ENCODE measurements at regions not wholly inside any gene's neighbourhood (a gene's known extent, or its start where the extent isn't known, plus 50 kb on each side); places are given as distances from the start of the nearest gene placed in this dataset.

DNA sequence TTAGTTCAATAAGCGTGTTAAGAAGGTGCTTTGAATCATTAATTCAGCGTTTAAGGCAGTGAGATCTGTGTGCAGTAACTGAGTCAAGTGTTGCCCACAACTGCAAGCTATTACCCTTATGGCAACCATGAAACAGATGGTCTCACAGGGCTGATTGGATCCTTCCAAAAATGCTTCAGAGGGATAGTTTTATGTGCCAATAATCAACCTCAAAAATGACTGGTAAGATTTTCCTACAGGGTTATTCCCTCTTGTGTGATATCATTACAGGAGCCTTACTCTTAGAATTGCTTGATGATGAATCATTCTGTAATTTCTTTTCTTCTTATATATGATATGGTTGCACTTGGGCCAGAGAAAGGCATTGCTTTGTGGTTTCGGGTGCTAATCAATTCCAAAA is 1299.2 kb upstream of the ATXN8OS start:
- no peak for DNase-seq
- H3K4me1 ChIP-seq (ENCODE audit: low read length) = no peaks in the 10 kb centered on the region
- TF ChIP-seq EZH2 (optimal IDR thresholded peaks at IDR 0.05; ENCODE audit: low read depth, low read length) = no peak
- TF ChIP-seq EZH2phosphoT487 (IDR thresholded peaks at IDR 0.05; ENCODE audit: low read length) = no peak
- TF ChIP-seq, protein P1, sequence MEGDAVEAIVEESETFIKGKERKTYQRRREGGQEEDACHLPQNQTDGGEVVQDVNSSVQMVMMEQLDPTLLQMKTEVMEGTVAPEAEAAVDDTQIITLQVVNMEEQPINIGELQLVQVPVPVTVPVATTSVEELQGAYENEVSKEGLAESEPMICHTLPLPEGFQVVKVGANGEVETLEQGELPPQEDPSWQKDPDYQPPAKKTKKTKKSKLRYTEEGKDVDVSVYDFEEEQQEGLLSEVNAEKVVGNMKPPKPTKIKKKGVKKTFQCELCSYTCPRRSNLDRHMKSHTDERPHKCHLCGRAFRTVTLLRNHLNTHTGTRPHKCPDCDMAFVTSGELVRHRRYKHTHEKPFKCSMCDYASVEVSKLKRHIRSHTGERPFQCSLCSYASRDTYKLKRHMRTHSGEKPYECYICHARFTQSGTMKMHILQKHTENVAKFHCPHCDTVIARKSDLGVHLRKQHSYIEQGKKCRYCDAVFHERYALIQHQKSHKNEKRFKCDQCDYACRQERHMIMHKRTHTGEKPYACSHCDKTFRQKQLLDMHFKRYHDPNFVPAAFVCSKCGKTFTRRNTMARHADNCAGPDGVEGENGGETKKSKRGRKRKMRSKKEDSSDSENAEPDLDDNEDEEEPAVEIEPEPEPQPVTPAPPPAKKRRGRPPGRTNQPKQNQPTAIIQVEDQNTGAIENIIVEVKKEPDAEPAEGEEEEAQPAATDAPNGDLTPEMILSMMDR (IDR thresholded peaks at IDR 0.05; ENCODE audit: low read length) = no peak
- no peaks in the 10 kb centered on the region for H3K9me3 ChIP-seq (replicated peaks; ENCODE audit: insufficient read depth, low read length)
- H3K4me2 ChIP-seq (ENCODE audit: low read depth, low read length) = no peak overlapping the region
- H3K9me2 ChIP-seq (replicated peaks; ENCODE audit: insufficient read depth, low read length) = no peaks in the 10 kb centered on the region
- no peaks in the 10 kb centered on the region for H3K36me3 ChIP-seq (replicated peaks; ENCODE audit: insufficient read depth, low read length)
- H3F3A ChIP-seq (ENCODE audit: insufficient read depth, low read length) = no peaks in the 10 kb centered on the region
- H3K9ac ChIP-seq (ENCODE audit: low read length) = no peak overlapping the region
- H3K79me2 ChIP-seq (ENCODE audit: low read length) = no peaks in the 10 kb centered on the region
- H3K27me3 ChIP-seq (replicated peaks; ENCODE audit: insufficient read depth, low read length) = no peaks in the 10 kb centered on the region
- no peaks in the 10 kb centered on the region for H4K20me1 ChIP-seq (ENCODE audit: insufficient read depth, low read length)
- H3K4me3 ChIP-seq (ENCODE audit: low read length) = no peak overlapping the region
- H2AFZ ChIP-seq (ENCODE audit: low read length) = no peak overlapping the region
- no peak overlapping the region for H3K27ac ChIP-seq (ENCODE audit: low read length)

DNA sequence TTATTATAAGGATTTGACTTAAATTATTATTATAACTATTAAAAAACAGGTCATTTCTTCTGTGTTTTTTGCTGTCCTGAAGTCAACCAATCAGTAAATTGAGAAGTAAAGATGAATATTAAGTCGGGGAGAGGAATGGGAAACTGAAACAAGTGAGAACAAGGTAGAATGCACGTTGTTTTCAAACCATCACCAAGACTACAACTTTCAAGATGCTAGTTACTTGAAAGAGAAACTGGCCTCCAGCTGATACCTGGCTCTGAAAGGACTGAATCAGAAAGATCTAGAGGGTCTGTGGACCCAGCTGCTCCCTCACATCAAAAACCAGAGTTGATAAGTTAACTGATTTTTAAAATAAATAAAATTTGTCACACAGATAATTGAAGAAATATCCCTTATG is 1301.5 kb upstream of the ATXN8OS start:
- Histone ChIP-seq H3K36me3 (replicated peaks; ENCODE audit: insufficient read depth, low read length) (no peaks in the 10 kb centered on the region), H3K27ac (ENCODE audit: low read length) (no peak overlapping the region), H4K20me1 (ENCODE audit: insufficient read depth, low read length) (no peaks in the 10 kb centered on the region), H3K4me2 (ENCODE audit: low read depth, low read length) (no peak overlapping the region), H3K9ac (ENCODE audit: low read length) (no peak overlapping the region), H3K9me2 (replicated peaks; ENCODE audit: insufficient read depth, low read length) (no peaks in the 10 kb centered on the region), H3K4me1 (ENCODE audit: low read length) (no peaks in the 10 kb centered on the region), H2AFZ (ENCODE audit: low read length) (no peak overlapping the region), H3K27me3 (replicated peaks; ENCODE audit: insufficient read depth, low read length) (no peaks in the 10 kb centered on the region), H3F3A (ENCODE audit: insufficient read depth, low read length) (no peaks in the 10 kb centered on the region), H3K79me2 (ENCODE audit: low read length) (no peaks in the 10 kb centered on the region), H3K9me3 (replicated peaks; ENCODE audit: insufficient read depth, low read length) (no peaks in the 10 kb centered on the region), H3K4me3 (ENCODE audit: low read length) (no peak overlapping the region)
- TF ChIP-seq, protein P1 (IDR thresholded peaks at IDR 0.05; ENCODE audit: low read length) = no peak
- TF ChIP-seq EZH2 (optimal IDR thresholded peaks at IDR 0.05; ENCODE audit: low read depth, low read length) (no peak), EZH2phosphoT487 (IDR thresholded peaks at IDR 0.05; ENCODE audit: low read length) (no peak)
- peak; percentile 46 for DNase-seq

DNA sequence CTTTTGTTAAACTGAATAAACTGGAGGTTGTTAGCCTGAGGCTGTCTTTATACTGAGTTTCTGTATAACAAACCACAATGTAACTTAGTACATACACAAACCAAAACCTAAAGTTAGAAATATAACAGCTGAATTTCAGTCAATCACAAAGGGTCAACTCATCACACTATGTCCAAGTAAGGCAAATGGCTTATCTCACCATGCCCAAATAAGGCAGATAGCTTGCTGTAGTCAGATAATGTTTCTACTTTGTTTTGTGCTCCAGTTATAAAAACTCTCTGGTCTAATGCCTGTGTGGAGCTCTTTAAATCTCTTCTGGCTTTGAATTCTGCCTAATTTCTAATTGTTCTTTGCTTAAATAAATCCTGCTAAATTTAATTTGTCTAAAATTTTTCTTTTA is 1323.4 kb upstream of the ATXN8OS start:
- Histone ChIP-seq H3K4me2 (ENCODE audit: low read depth, low read length) (no peak overlapping the region), H2AFZ (ENCODE audit: low read length) (no peak overlapping the region), H3K9me3 (replicated peaks; ENCODE audit: insufficient read depth, low read length) (no peaks in the 10 kb centered on the region), H3K9me2 (replicated peaks; ENCODE audit: insufficient read depth, low read length) (no peaks in the 10 kb centered on the region), H3K4me3 (ENCODE audit: low read length) (no peak overlapping the region), H3K27me3 (replicated peaks; ENCODE audit: insufficient read depth, low read length) (no peaks in the 10 kb centered on the region), H3F3A (ENCODE audit: insufficient read depth, low read length) (no peaks in the 10 kb centered on the region), H3K4me1 (ENCODE audit: low read length) (no peaks in the 10 kb centered on the region), H3K9ac (ENCODE audit: low read length) (no peak overlapping the region), H3K79me2 (ENCODE audit: low read length) (no peaks in the 10 kb centered on the region), H4K20me1 (ENCODE audit: insufficient read depth, low read length) (no peaks in the 10 kb centered on the region), H3K27ac (ENCODE audit: low read length) (no peak overlapping the region), H3K36me3 (replicated peaks; ENCODE audit: insufficient read depth, low read length) (no peaks in the 10 kb centered on the region)
- DNase-seq = no peak
- TF ChIP-seq EZH2 (optimal IDR thresholded peaks at IDR 0.05; ENCODE audit: low read depth, low read length) (no peak), EZH2phosphoT487 (IDR thresholded peaks at IDR 0.05; ENCODE audit: low read length) (no peak)
- TF ChIP-seq, protein P1 (IDR thresholded peaks at IDR 0.05; ENCODE audit: low read length) = no peak
